GM18868 (cell line): ENCODE measurements at regions not wholly inside any gene's neighbourhood (a gene's known extent, or its start where the extent isn't known, plus 50 kb on each side); places are given as distances from the start of the nearest gene placed in this dataset.
"Not testable (repeated sequence)": the region's sequence is repeated elsewhere in the genome, so short reads cannot be mapped to it uniquely, and the experiment has no call there.

Source experiments
- ATAC-seq: cut with Tn5 transposase; IDR thresholded peaks from one replicate; pipeline ENCODE4 v1.9.1; 2021; ENCODE audit warnings: mild to moderate bottlenecking, moderate library complexity; ENCODE audit not compliant: unreplicated experiment

DNA sequence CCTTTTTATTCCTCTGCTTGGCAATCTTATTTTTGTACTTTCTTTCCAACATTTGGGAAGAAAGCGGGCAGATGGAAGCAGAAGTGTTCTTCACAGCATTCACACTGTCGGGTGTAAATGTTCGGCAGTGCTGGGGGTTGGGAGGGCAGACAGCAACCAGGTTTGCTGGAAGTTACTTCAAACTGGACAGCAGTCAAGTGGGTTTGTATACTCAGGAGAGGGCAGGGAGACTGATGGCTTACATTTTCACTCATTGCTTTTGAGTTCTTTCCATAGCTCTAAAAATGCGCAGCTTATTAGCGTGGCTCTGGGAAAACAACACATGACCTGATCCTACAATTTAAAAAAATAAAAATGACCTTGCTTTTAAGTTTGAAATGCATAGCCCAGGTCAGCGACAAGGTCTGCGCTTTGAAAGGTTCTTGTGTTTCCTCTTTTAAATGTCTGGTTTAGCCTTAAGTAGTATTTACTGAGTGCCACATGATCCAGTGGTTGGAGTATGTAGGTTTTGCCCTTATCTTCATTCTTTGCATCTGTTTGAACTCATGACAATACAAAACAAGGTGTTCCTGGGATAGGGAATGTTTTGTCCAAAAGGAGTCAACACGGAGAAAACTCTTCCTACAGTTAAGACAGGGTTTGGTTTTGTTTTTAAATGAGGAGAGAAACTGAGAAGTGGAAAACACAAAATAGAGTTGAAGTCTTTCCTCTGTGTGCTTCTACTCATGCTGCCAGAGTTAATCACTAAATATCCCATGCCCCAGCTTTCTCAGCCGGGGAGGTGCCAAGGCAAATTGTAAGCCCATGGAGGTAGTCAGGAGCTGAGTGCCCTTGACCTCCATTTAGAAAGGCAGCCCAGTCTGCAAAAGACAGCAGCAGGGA is 132.7 kb upstream of the DMRT1 start:
- ATAC-seq: no peak

DNA sequence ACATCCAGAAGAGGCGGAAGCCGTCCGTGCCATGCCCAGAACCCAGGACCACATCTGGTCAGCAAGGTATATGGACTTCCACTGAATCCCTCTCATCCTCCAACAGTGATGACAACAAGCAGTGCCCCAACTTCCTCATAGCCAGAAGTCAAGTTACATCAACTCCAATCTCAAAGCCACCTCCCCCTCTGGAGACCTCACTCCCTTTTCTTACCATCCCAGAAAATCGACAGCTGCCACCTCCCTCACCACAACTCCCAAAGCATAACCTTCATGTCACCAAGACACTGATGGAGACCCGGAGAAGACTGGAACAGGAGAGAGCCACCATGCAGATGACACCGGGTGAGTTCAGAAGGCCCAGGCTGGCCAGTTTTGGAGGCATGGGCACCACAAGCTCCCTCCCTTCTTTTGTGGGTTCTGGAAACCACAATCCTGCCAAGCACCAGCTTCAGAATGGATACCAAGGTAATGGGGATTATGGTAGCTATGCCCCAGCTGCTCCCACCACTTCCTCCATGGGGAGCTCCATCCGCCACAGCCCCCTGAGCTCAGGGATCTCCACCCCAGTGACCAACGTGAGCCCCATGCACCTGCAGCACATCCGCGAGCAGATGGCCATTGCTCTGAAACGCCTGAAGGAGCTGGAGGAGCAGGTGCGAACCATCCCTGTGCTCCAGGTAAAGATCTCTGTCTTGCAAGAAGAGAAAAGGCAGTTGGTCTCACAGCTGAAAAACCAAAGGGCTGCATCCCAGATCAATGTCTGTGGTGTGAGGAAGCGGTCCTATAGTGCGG is 130.3 kb upstream of the DMRT1 start:
- ATAC-seq: no peak

DNA sequence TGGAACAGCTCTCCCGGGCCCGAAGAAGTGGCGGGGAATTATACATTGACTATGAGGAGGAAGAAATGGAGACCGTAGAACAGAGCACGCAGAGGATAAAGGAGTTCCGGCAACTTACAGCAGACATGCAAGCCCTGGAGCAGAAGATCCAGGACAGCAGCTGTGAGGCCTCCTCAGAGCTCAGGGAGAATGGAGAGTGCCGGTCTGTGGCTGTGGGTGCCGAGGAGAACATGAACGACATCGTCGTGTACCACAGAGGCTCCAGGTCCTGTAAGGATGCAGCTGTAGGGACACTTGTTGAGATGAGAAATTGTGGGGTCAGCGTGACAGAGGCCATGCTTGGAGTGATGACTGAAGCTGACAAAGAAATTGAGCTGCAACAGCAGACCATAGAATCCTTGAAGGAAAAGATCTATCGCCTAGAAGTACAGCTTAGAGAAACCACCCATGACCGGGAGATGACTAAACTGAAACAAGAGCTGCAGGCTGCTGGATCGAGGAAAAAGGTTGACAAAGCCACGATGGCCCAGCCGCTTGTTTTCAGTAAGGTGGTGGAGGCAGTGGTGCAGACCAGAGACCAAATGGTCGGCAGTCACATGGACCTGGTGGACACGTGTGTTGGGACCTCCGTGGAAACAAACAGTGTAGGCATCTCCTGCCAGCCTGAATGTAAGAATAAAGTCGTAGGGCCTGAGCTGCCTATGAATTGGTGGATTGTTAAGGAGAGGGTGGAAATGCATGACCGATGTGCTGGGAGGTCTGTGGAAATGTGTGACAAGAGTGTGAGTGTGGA is 129.5 kb upstream of the DMRT1 start:
- ATAC-seq: no peak

DNA sequence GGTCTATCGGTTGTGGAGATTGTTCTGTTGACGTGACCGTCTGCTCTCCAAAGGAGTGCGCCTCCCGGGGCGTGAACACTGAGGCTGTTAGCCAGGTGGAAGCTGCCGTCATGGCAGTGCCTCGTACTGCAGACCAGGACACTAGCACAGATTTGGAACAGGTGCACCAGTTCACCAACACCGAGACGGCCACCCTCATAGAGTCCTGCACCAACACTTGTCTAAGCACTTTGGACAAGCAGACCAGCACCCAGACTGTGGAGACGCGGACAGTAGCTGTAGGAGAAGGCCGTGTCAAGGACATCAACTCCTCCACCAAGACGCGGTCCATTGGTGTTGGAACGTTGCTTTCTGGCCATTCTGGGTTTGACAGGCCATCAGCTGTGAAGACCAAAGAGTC is 128.9 kb upstream of the DMRT1 start:
- no peak for ATAC-seq

DNA sequence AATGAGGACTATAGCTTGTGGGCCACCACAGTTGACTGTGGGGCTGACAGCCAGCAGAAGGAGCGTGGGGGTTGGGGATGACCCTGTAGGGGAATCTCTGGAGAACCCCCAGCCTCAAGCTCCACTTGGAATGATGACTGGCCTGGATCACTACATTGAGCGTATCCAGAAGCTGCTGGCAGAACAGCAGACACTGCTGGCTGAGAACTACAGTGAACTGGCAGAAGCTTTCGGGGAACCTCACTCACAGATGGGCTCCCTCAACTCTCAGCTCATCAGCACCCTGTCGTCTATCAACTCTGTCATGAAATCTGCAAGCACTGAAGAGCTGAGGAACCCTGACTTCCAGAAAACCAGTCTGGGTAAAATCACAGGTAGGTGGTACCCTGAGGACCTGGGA is 128.4 kb upstream of the DMRT1 start:
- no peak for ATAC-seq

DNA sequence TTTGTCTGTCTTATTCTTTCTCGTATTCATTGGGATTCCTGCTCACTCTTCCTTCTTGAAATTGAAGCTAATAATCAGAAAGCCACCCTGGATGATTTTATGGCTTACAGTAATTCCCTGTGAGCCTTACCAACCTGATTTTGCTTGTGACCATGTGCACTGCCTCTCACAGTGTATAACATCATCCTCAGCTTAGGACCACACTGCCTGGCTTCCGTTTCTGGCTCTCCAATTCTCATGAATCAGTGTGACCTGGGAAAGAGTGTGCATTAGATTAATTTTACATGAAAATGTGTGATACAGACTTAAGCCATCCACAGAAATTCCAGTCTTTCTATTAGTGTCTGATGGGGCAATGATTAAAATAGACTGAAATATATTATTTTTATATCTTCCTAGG is 126.8 kb upstream of the DMRT1 start:
- ATAC-seq: no peak

DNA sequence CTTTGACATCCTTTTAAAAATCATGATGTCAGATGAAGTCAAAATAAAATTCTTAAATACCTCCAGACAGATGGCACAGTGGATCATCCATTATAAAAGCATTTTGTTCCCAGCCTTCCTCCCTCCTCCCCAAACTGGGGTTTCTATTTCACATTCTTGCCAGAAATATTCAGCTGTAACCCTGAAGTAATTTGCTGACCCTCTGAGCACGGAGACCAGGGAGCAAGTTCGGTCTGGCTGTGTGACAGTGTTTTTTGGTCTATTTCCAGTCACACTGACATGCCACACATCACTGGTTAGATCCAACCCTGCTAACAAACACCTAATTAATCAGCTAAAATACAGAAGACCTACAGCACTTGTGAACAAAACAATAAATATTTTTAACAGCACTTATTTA is 126.2 kb upstream of the DMRT1 start:
- ATAC-seq: no peak

DNA sequence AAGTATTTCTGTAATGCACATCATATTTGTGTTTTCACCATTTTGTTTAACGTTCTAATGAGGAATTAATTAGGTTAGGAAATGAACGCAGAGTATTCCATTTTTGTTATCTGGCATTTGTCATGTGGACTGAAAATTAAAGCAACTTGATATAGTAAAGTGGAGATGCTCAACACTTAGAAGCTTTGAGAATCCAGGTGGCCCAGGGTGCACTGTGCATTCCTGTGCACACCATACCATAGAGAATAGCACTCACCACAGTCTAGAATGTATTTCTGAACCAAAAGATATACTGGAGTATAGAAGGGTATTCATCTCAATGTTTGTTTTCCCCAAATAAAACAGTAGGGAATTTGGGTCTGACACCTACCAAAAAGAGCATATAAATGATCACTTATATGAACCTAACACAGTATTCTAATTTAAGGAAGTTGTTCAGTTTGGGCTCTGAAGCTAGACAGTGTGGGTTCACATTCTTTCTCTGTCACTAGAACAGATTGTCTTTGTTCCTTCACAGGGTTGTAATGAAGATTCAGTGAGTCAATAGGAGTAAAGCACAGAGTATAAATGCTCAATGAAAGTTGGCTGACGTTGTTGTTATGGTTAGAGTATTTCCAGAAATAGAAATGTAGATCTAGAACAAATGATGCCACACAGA is 125.6 kb upstream of the DMRT1 start:
- no peak for ATAC-seq

DNA sequence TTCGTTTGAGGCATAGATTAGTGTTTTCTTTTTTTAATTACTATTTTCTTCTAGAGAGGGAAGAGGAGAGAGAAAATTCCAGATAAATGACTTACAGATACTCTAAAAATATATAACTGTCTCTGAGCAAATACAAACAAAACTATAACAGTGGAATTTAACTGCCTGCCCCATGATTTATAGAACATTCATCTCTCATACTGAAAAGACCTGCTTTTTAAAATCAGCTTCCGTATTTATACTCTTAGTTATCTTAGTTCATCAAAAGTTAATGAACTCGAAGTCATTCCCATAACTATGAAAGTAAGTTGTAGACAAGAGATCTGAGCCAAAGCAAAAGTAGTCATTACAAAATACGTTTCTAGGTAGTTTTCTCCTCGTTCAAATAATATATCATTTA is 123.8 kb upstream of the DMRT1 start:
- ATAC-seq: no peak

DNA sequence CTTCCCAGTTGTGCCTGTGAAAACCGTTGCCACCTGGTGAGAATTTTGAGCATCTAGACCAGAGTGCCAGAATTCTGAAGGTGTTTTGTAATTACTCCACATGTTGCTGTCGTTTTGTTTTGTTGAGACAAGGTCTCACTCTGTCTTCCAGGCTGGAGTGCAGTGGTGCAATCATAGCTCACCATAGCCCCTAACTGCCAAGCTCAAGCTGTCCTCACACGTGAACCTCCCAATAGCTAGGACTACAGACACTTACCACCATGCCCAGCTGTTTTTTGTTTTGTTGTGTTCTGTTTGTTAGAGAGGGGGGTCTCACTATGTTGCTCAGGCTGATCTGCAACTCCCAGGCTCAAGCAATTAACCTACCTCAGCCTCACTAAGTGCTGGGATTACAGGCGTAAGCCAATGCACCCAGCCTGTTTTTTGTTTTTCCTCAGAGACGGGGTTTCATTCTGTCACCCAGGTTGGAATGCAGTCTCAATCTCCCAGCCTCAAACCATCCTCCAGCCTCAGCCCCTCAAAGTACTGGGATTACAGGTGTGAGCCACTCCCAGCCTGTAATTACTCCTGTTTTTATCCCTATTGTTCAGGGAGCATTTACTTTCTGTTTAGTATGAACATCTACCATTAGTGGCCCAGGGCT is 121.1 kb upstream of the DMRT1 start:
- ATAC-seq: no peak

DNA sequence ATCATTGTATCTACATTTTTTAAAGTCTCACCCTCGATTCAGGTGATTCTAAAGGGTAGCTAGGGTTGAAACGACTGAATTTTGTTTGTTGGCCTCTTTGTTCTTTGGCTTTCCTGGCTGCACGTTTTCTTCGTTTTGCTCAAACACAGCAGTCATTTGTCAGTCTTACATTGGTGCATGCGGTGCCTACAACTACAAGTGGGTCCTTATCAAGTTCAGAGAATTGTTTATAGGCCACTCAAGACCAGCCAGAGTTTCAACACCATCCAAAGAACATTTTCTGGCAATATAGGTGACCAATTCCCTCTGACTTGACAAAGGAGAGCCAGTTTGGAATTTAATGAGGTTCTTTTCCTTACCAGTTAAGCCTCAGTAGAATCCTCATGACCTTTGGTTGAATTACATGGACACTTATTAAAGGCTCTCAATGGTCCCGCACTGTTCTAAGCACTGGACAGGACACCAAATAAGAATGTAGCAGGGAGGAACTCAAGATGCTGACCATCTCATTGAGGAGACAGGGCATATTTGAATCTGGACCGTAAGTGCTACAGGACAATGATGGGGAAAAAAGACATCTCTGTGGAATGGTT is 119.0 kb upstream of the DMRT1 start:
- no peak for ATAC-seq

DNA sequence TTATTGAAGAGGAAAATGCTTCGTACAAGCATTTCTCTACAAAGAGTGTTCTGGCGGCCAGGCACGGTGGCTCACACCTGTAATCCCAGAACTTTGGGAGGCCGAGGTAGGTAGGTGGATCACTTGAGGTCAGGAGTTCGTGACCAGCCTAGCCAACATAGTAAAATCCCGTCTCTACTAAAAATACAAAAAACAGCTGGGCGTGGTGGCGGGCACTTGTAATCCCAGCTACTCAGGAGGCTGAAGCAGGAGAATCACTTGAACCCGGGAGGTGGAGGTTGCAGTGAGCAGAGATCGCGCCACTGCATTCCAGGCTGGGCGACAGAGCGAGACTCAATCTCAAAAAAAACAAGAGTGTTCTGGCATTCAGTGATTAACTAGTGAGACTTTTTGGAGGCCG is 117.0 kb upstream of the DMRT1 start:
- ATAC-seq: not testable (repeated sequence)

DNA sequence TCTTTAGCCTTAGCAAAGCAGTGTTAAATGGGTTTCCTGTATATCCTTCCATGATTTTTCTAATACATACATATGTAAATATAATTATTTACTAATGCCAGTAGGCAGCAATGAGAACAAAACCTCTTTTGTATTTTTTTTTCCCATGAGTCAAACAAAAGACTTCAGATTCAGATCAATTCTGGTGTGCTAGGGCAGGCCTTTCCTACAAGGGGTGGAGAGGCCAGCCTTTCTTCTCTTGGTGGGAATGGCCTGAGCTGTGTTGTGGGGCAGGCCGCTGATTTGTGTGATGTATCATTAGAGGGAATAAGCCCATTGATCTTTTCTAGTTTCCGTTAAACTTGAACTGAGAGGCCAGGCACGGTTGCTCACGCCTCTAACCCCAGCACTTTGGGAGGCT is 115.5 kb upstream of the DMRT1 start:
- ATAC-seq: no peak

DNA sequence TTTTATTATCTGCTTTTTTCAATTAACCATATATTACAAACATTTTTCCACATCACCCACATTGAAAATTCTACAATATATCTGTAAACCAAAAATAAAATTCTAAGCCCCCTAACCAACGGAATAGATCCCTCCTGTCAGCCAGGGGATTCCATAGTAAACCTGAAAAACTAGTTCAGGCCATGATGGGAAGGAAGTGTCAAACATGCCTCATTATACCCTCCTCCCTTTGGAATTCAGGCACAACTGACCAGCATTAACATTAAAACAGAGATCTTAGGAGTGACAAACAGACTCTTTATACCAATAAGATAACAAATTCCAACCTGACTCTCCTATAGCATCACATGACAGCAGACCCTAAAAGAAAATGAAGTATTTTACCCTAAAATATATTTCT is 113.7 kb upstream of the DMRT1 start:
- no peak for ATAC-seq

DNA sequence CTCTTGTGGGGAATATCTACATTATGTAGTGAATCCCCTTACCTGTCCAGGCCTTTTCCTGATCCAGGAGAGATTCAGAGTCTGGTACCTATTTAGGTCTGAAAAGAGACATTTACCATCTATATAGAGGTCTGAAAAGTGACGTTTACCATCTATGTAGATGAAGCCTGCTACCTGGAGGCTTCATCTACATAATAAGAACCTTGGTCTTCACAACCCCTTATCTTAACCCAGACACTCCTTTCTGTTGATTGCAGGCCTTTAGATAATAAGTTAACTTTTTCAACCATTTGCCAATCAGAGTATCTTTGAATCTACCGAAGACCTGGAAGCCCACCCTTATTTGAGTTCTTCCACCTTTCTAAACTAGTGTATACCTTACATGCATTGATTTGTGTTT is 113.0 kb upstream of the DMRT1 start:
- ATAC-seq: no peak

DNA sequence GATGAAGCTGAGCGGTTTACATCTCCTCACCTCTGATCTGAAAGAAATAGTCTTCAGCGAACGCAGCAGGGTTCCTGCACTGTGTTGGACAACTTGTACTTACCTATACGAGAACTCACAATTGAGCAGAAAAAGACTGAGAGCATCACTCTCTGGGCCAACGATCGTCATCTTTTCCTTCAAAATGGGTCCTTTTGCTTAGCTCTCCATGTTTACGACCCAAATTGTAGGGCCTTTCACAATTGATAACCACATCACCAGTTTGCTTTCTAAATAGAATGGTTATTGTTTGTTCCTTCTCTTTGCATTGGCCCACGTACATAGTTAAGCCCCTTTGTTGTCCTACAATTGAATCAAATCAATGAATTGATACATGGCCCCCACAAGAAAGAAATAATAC is 110.0 kb upstream of the DMRT1 start:
- no peak for ATAC-seq

DNA sequence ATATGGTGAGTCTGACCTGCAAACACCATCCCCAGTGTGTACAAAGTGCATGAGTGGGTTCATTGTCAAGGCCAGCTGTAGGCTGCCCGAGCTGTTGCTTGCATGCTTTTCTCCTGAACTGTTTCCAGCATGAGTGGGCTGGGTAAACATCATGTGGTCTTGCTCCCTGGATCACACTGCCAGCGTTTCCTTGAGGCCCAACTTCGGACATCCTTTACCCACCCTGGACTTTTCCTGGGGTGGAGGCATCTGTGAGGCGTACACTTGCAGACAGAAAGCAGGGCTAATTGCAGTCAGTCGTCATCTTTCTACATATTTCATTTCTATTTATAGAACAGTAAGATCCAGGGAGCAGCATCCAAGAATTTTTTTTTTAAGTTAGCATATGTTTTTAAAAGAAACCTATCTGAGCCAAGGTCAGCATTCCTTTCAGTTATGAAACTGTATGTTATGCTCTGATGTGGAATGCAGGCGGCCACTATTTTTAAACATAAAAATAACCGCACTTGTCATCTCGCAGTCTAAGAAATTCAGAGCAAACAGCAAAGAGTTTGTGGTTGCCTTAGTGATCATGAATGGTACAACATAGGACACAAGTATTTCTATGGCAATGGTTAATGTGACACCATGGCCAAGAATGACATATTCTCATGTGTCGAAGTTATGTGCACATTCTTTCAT is 106.5 kb upstream of the DMRT1 start:
- ATAC-seq: no peak

DNA sequence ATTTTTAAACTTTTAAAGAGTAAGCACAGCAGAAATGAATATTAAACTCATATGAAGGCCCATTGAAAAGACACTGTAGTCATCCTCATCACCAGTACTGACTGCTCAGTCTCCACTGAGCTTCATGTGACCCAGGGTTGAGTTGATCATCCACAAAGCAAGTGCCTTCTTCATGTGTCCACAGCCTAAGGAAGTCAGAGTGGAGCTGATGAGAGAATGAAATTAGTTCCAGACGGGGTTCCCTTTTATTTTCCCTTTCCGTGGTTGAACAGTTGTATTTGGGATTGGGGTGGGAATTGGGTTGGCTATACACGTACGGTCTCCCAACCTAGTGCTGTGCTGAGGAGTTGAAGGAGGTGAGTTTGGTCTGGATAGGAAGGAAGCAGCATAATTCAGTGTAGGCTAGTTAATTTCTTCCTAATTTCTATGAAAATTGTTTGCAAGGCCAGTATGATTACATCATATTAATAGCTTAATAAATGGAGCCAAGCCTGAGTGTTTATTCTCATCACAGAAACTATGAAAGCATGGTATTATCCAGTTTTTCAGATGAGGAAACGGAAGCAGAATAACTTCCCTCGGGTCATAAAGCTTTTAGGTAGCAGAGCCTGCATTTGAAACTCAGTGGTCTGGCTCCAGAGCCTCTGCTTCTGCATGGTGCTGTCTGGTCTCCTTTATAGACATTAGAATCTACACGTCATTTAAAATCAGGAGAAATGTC is 103.9 kb upstream of the DMRT1 start:
- ATAC-seq: no peak
